ENCODE measurements at regions not wholly inside any gene's neighbourhood (a gene's known extent, or its start where the extent isn't known, plus 50 kb on each side); places are given as distances from the start of the nearest gene placed in this dataset.

DNA sequence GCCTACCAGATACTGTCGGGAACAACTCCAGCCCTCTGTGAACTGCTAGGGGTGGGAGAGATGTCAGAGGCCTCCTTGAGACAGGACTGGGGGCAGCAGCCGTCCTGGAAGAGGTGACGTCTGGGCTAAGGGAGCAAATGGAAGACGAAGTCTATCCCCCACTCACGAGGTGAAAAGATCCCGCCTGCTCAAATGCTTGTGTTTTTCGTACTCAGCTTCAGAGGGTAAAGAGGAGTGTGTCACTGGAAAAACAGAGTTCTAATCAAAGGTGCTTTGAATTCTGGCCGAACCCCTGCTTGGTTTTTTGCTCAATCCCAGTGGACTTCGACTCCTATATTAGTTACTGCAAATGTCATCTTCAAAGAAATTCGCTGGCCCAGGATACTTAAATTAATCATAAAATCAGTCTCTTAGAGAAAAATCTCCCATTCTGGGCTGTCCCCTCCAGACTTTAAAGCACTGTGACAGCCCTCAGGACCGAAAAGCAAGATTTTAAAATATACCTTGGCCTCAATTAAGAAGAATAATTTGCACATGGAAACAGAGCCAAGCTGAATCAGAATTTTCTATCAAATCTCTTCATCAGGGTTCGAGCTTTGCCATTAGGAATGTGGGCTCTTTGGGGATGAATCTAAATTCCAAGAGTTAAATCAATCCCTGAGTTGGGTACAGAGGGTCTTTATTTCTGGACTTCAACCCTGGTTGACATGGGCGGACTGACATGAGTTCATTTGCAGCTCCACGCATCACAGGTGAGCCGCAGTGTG, 61.8 kb upstream of the AFDN start:
- TF ChIP-seq CTCF (conservative IDR thresholded peaks at IDR 0.05): no peak
- TF ChIP-seq ZFX (IDR thresholded peaks at IDR 0.05): no peak
- no peak overlapping the region for H3K27ac ChIP-seq

- no peak overlapping the region for H3K27ac ChIP-seq
- TF ChIP-seq CTCF (conservative IDR thresholded peaks at IDR 0.05) (no peak), ZFX (IDR thresholded peaks at IDR 0.05) (no peak)
Measured at GRCh38 chr6:167766986-167767714, 59.6 kb upstream of the AFDN start.

- TF ChIP-seq CTCF (conservative IDR thresholded peaks at IDR 0.05) (no peak), ZFX (IDR thresholded peaks at IDR 0.05) (no peak)
- no peak overlapping the region for H3K27ac ChIP-seq
Measured at GRCh38 chr6:167767715-167768107, 59.0 kb upstream of the AFDN start.

- no peak overlapping the region for H3K27ac ChIP-seq
- TF ChIP-seq CTCF (conservative IDR thresholded peaks at IDR 0.05) (no peak), ZFX (IDR thresholded peaks at IDR 0.05) (no peak)
Measured at GRCh38 chr6:167768471-167769215, 58.1 kb upstream of the AFDN start.

- TF ChIP-seq ZFX (IDR thresholded peaks at IDR 0.05): no peak
- no peak for TF ChIP-seq CTCF (conservative IDR thresholded peaks at IDR 0.05)
- H3K27ac ChIP-seq: no peak overlapping the region
Measured at GRCh38 chr6:167769408-167770190, 57.1 kb upstream of the AFDN start.

- TF ChIP-seq ZFX (IDR thresholded peaks at IDR 0.05) (no peak), CTCF (conservative IDR thresholded peaks at IDR 0.05) (no peak)
- no peak overlapping the region for H3K27ac ChIP-seq
Measured at GRCh38 chr6:167770291-167770955, 56.3 kb upstream of the AFDN start.
